ENCODE measurements at regions not wholly inside any gene's neighbourhood (a gene's known extent, or its start where the extent isn't known, plus 50 kb on each side); places are given as distances from the start of the nearest gene placed in this dataset.

GRCh38 chr6:78688668-78689067, 178.7 kb upstream of the IRAK1BP1 start:
- no peak for TF ChIP-seq CTCF (IDR thresholded peaks at IDR 0.05)
- no peak for TF ChIP-seq POLR2A (IDR thresholded peaks at IDR 0.05)
